ENCODE measurements at regions not wholly inside any gene's neighbourhood (a gene's known extent, or its start where the extent isn't known, plus 50 kb on each side); places are given as distances from the start of the nearest gene placed in this dataset.

DNA sequence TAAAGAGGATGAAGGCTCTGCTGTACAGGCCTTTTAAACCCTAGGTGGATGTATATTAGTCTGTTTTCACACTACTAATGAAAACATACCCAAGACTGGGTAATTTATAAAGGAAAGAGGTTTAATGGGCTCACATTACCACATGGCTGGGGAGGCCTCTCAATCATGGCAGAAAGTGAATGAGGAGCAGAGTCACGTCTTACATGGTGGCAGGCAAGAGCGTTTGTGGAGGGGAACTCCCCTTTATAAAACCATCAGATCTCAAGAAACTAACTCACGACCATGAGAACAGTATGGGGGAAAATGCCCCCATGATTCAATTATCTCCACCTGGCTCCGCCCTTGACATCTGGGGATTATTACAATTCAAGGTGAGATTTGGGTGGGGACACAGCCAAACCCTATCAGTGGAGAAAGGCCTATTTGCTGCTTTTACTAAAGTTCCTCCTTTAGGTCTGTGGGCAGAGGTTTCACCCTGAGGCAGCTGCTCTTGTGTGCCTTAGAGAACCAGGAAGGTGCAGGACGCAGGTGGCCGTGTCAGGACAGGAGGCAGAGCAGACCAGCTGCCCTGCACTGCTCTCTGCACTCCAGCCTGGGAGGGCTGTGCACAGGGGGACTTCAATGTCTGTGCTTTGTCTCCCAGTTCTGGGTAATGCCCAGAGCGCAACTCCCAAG is 178.8 kb upstream of the HDAC4 start:
- Histone ChIP-seq H3K4me2 (no peak overlapping the region), H4K20me1 (replicated peaks; ENCODE audit: insufficient read depth) (no peaks in the 10 kb centered on the region), H3K4me3 (no peak overlapping the region), H3K9me2 (ENCODE audit: insufficient read depth) (peaks cover 3% of the 10 kb centered on the region; the same call in 1 of the 2 replicates), H3F3A (replicated peaks; ENCODE audit: low read depth) (no peaks in the 10 kb centered on the region), H2AFZ (no peak overlapping the region), H3K27me3 (ENCODE audit: insufficient read depth) (no peaks in the 10 kb centered on the region), H3K4me1 (ENCODE audit: insufficient read depth) (peaks cover 11% of the 10 kb centered on the region; the same call in 1 of the 2 replicates), H3K27ac (ENCODE audit: low read depth) (no peak overlapping the region), H3K79me2 (replicated peaks; ENCODE audit: insufficient read depth) (no peaks in the 10 kb centered on the region), H3K36me3 (ENCODE audit: insufficient read depth) (no peaks in the 10 kb centered on the region)
- no peak for ATAC-seq
- Mint-ChIP-seq H3K27me3 (ENCODE audit: insufficient read depth, low read depth, poor library complexity) (peaks cover 12% of the 10 kb centered on the region), H3K4me1 (peaks cover 15% of the 10 kb centered on the region), H3K36me3 (ENCODE audit: low read depth) (no peaks in the 10 kb centered on the region; the same call in 2 of the 3 replicates), H3K9me3 (peaks cover 7% of the 10 kb centered on the region; the same call in 1 of the 3 replicates), H3K27ac (no peak overlapping the region), H3K4me3 (no peak overlapping the region)
- DNase-seq (ENCODE audit: low spot score) = no peak
- TF ChIP-seq, protein P1, sequence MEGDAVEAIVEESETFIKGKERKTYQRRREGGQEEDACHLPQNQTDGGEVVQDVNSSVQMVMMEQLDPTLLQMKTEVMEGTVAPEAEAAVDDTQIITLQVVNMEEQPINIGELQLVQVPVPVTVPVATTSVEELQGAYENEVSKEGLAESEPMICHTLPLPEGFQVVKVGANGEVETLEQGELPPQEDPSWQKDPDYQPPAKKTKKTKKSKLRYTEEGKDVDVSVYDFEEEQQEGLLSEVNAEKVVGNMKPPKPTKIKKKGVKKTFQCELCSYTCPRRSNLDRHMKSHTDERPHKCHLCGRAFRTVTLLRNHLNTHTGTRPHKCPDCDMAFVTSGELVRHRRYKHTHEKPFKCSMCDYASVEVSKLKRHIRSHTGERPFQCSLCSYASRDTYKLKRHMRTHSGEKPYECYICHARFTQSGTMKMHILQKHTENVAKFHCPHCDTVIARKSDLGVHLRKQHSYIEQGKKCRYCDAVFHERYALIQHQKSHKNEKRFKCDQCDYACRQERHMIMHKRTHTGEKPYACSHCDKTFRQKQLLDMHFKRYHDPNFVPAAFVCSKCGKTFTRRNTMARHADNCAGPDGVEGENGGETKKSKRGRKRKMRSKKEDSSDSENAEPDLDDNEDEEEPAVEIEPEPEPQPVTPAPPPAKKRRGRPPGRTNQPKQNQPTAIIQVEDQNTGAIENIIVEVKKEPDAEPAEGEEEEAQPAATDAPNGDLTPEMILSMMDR (conservative IDR thresholded peaks at IDR 0.05; ENCODE audit: low read depth in 2 of 2) = no peak
- no peak for TF ChIP-seq EZH2phosphoT487 (IDR thresholded peaks at IDR 0.05; ENCODE audit: unreplicated experiment)
- no peak for TF ChIP-seq POLR2AphosphoS5 (IDR thresholded peaks at IDR 0.05; ENCODE audit: low read depth)
- TF ChIP-seq EZH2 (IDR thresholded peaks at IDR 0.05; ENCODE audit: low read depth, unreplicated experiment) = no peak
- no peak for TF ChIP-seq ZNF331 (CRISPR knock-in tag; IDR thresholded peaks at IDR 0.05; ENCODE audit: low read depth)
- TF ChIP-seq, protein P2, sequence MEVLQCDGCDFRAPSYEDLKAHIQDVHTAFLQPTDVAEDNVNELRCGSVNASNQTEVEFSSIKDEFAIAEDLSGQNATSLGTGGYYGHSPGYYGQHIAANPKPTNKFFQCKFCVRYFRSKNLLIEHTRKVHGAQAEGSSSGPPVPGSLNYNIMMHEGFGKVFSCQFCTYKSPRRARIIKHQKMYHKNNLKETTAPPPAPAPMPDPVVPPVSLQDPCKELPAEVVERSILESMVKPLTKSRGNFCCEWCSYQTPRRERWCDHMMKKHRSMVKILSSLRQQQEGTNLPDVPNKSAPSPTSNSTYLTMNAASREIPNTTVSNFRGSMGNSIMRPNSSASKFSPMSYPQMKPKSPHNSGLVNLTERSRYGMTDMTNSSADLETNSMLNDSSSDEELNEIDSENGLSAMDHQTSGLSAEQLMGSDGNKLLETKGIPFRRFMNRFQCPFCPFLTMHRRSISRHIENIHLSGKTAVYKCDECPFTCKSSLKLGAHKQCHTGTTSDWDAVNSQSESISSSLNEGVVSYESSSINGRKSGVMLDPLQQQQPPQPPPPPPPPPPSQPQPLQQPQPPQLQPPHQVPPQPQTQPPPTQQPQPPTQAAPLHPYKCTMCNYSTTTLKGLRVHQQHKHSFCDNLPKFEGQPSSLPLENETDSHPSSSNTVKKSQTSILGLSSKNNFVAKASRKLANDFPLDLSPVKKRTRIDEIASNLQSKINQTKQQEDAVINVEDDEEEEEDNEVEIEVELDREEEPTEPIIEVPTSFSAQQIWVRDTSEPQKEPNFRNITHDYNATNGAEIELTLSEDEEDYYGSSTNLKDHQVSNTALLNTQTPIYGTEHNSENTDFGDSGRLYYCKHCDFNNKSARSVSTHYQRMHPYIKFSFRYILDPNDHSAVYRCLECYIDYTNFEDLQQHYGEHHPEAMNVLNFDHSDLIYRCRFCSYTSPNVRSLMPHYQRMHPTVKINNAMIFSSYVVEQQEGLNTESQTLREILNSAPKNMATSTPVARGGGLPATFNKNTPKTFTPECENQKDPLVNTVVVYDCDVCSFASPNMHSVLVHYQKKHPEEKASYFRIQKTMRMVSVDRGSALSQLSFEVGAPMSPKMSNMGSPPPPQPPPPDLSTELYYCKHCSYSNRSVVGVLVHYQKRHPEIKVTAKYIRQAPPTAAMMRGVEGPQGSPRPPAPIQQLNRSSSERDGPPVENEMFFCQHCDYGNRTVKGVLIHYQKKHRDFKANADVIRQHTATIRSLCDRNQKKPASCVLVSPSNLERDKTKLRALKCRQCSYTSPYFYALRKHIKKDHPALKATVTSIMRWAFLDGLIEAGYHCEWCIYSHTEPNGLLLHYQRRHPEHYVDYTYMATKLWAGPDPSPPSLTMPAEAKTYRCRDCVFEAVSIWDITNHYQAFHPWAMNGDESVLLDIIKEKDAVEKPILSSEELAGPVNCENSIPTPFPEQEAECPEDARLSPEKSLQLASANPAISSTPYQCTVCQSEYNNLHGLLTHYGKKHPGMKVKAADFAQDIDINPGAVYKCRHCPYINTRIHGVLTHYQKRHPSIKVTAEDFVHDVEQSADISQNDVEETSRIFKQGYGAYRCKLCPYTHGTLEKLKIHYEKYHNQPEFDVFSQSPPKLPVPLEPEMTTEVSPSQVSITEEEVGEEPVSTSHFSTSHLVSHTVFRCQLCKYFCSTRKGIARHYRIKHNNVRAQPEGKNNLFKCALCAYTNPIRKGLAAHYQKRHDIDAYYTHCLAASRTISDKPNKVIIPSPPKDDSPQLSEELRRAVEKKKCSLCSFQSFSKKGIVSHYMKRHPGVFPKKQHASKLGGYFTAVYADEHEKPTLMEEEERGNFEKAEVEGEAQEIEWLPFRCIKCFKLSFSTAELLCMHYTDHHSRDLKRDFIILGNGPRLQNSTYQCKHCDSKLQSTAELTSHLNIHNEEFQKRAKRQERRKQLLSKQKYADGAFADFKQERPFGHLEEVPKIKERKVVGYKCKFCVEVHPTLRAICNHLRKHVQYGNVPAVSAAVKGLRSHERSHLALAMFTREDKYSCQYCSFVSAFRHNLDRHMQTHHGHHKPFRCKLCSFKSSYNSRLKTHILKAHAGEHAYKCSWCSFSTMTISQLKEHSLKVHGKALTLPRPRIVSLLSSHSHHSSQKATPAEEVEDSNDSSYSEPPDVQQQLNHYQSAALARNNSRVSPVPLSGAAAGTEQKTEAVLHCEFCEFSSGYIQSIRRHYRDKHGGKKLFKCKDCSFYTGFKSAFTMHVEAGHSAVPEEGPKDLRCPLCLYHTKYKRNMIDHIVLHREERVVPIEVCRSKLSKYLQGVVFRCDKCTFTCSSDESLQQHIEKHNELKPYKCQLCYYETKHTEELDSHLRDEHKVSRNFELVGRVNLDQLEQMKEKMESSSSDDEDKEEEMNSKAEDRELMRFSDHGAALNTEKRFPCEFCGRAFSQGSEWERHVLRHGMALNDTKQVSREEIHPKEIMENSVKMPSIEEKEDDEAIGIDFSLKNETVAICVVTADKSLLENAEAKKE (CRISPR knock-in tag; IDR thresholded peaks at IDR 0.05) = no peak
- TF ChIP-seq, protein P3, sequence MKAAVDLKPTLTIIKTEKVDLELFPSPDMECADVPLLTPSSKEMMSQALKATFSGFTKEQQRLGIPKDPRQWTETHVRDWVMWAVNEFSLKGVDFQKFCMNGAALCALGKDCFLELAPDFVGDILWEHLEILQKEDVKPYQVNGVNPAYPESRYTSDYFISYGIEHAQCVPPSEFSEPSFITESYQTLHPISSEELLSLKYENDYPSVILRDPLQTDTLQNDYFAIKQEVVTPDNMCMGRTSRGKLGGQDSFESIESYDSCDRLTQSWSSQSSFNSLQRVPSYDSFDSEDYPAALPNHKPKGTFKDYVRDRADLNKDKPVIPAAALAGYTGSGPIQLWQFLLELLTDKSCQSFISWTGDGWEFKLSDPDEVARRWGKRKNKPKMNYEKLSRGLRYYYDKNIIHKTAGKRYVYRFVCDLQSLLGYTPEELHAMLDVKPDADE (IDR thresholded peaks at IDR 0.05) = no peak
- TF ChIP-seq CREB1 (CRISPR knock-in tag; IDR thresholded peaks at IDR 0.05; ENCODE audit: low read depth) = no peak
- TF ChIP-seq JUNB (IDR thresholded peaks at IDR 0.05; ENCODE audit: unreplicated experiment) = no peak
- TF ChIP-seq ZNF114 (CRISPR knock-in tag; IDR thresholded peaks at IDR 0.05) = no peak
- TF ChIP-seq, protein P4, sequence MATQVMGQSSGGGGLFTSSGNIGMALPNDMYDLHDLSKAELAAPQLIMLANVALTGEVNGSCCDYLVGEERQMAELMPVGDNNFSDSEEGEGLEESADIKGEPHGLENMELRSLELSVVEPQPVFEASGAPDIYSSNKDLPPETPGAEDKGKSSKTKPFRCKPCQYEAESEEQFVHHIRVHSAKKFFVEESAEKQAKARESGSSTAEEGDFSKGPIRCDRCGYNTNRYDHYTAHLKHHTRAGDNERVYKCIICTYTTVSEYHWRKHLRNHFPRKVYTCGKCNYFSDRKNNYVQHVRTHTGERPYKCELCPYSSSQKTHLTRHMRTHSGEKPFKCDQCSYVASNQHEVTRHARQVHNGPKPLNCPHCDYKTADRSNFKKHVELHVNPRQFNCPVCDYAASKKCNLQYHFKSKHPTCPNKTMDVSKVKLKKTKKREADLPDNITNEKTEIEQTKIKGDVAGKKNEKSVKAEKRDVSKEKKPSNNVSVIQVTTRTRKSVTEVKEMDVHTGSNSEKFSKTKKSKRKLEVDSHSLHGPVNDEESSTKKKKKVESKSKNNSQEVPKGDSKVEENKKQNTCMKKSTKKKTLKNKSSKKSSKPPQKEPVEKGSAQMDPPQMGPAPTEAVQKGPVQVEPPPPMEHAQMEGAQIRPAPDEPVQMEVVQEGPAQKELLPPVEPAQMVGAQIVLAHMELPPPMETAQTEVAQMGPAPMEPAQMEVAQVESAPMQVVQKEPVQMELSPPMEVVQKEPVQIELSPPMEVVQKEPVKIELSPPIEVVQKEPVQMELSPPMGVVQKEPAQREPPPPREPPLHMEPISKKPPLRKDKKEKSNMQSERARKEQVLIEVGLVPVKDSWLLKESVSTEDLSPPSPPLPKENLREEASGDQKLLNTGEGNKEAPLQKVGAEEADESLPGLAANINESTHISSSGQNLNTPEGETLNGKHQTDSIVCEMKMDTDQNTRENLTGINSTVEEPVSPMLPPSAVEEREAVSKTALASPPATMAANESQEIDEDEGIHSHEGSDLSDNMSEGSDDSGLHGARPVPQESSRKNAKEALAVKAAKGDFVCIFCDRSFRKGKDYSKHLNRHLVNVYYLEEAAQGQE (IDR thresholded peaks at IDR 0.05; ENCODE audit: unreplicated experiment) = no peak
- no peak for TF ChIP-seq STAT1 (IDR thresholded peaks at IDR 0.05; ENCODE audit: unreplicated experiment)
- no peak for TF ChIP-seq NANOG (IDR thresholded peaks at IDR 0.05; ENCODE audit: borderline replicate concordance)
